ENCODE measurements at regions not wholly inside any gene's neighbourhood (a gene's known extent, or its start where the extent isn't known, plus 50 kb on each side); places are given as distances from the start of the nearest gene placed in this dataset.
"Not testable (repeated sequence)": the region's sequence is repeated elsewhere in the genome, so short reads cannot be mapped to it uniquely, and the experiment has no call there.

GRCh38 chr12:46711756-46712155 is 114.0 kb downstream of the SLC38A4 start:
- DNase-seq, result no peak

DNA sequence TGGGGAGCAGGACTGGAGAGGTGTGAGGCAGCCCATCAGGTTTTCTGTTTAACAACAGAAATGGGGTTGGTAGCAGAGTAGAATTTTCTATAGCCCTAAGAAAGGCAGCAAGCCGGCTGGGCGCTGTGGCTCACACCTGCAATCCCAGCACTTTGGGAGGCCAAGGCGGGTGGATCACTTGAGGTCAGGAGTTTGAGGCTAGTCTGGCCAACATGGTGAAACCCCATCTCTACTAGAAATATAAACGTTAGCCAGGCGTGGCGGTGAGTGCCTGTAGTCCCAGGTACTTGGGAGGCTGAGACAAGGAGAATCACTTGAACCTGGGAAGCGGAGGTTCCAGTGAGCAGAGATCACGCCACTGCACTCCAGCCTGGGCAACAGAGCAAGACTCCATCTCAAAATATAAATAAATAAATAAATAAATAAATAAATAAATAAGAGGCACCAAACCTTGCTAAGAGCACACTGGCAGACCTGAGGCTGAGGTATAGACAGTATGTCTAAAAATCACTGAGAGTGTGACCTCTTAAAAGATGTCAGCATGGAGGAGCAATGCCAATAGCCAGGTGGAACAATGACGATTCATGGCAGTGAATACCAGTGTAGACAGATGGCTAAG is 115.6 kb downstream of the SLC38A4 start:
- no peak for DNase-seq

- DNase-seq, result no peak
These were observed 123.0 kb downstream of the SLC38A4 start for GRCh38 chr12:46702581-46703344.

DNA sequence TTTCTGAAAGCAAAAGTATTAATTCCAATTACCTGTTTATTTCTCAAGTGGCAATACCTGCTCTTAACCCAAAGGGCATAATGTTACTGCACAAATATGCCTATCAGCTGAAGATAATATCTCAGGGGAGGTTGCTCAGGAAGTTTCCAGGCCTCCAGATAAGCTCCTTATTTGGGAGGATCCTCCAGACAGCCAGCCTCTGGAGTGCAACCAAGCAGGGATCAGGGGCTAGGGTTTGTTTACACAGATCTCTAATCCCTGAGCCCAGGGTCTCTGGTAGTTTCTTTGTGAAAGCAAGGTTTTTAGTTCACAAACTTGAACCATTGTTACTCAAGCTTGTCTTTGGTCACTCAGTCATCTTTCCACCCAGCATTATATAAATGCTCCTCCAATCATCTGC is 124.4 kb downstream of the SLC38A4 start:
- DNase-seq, result no peak

DNA sequence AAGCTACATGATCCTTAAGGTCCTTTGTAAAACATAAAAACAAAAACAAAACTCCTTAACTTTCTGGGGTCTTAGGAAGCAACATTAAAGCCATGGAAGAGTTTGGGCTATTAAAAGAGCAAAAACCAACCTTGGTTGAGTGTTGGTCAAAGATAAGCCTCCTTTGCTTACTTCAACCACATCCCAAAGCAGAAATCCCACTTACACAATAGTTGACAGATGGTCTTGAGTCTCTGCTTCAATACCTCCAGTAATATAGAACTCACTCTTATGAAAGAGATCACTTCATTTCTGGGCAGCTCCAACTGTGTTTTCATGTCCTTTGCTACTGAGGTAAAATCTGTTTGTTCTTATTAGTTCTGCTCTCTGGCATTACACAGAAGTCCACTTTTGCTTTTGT is 125.8 kb downstream of the SLC38A4 start:
- DNase-seq, result no peak

DNA sequence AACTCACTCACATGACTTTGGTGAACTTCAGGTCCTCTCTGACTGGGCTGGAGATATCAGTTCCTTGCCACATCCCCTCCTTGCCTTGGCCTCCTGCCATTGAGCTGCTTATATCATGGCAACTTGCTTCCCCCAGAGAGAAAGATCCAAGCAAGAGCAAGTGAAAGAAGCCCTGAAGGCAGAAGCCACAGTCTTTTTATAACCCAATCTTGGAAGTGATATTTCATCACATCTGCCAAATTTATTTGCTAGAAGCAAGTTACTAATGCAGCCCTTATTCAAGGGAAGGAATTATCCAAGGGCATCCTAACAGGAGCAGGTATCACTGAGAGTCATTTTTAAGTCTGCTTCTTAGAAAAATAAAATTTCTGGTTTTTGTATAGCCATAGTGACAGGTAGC is 127.8 kb downstream of the SLC38A4 start:
- no peak for DNase-seq

DNA sequence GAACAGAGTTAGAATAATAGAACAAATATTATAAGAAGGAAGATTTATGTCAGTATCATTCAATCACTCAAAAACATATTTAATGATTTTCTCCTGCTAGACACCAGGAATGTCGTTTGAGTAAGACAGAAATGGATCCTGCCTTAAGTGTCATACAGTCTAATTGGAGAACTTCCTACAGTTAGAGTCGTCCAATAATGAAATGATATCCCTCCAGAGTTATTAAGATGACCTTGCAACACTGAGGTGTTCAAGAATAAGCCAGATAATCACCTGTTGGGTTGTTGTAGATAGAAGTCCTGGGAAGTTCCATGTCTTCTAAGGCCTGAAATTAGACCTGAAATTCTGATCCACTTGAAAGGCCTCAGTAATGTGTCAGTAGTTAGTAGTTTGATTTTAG is 132.3 kb downstream of the SLC38A4 start:
- no peak for DNase-seq

GRCh38 chr12:46693034-46693433 is 132.8 kb downstream of the SLC38A4 start:
- no peak for DNase-seq

- DNase-seq, result no peak
These were observed 133.2 kb downstream of the SLC38A4 start for GRCh38 chr12:46692606-46693005.

GRCh38 chr12:46686267-46686942 is 139.4 kb downstream of the SLC38A4 start:
- DNase-seq, result no peak

GRCh38 chr12:46684243-46684642 is 141.6 kb downstream of the SLC38A4 start:
- not testable (repeated sequence) for DNase-seq

GRCh38 chr12:46682148-46682547 is 143.6 kb downstream of the SLC38A4 start:
- DNase-seq, result no peak

- DNase-seq, result no peak
These were observed 145.3 kb downstream of the SLC38A4 start for GRCh38 chr12:46680506-46680905.

DNA sequence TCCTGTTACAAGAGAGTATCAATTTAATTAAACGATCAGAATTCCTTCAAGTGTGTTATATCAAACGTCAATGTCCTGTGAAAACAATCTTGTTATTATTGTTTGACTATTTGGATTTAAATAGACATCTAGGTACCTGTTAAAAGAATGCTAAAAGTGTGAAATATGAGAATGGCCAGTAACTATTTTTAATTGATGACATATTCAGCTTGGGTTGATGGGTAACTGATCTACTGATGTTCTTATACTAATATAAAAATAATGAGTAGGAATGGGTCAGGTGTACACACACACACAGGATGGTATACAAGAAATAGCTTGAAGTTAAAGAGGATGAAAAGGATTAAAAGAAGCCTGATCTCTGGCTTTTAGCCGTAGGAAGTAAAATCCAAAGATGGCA is 146.0 kb downstream of the SLC38A4 start:
- DNase-seq, result no peak

- DNase-seq, result no peak
These were observed 147.4 kb downstream of the SLC38A4 start for GRCh38 chr12:46678426-46678825.

- DNase-seq, result no peak
These were observed 148.0 kb downstream of the SLC38A4 start for GRCh38 chr12:46677749-46678148.

GRCh38 chr12:46676797-46677520 is 148.8 kb downstream of the SLC38A4 start:
- no peak for DNase-seq

DNA sequence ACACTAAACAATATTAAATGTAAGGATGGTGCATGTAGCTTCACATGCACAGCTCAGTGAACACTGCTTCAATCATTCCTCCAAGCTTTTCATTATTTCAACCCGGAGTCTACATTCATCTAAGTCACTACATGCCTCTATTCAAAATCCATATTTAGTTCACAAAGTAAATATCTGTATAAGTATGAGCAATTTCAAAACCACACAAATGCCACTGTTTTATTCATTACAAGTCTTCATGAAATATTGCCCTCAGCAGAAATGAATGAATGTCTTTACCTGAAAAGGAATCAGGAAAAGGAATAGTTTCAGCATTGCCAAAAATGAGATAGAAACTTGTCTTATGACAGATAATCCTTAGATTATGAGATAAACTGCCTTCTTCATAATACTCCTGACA is 149.4 kb downstream of the SLC38A4 start:
- no peak for DNase-seq

GRCh38 chr12:46675736-46676135 is 150.1 kb downstream of the SLC38A4 start:
- DNase-seq, result no peak

GRCh38 chr12:46674800-46675199 is 151.0 kb downstream of the SLC38A4 start:
- DNase-seq, result no peak

DNA sequence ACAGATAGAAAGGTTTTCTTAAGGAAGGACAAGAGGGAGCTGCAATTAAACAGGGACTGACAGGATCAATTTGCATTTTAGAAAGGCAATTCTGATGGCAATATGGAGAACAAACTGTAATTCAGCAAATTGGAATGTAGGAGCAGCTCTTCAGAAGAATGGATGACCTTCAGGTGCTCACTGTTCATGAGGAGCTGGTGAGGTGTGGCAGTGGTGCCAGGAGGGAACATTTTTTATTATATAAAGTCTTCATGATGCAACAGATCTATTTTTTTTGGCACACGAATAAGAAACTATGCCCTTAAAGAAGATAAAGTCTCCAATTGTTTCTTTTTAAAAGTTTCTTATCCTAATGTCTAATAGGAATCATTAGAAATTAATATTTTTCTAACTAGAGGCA is 151.7 kb downstream of the SLC38A4 start:
- DNase-seq, result no peak

DNA sequence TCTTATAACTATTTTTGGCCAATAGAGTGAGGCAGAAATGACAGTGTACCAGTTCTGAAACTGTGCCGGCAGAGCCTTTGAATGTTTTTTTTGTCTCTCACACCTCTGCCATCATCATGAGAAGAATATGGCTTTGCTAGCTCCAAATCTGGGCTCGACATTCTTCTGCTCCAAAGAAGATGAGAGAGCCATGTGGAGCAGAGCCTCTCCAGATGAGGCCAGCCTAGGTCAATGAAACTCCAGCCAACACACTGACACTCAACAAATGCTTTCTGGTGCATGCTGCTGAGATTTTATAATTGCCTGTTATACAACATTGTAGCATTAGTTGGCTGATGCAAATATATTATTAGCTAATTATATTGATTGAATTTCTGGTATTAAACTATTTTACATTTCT is 154.7 kb downstream of the SLC38A4 start:
- no peak for DNase-seq

- DNase-seq, result no peak
These were observed 155.2 kb downstream of the SLC38A4 start for GRCh38 chr12:46670636-46671035.

DNA sequence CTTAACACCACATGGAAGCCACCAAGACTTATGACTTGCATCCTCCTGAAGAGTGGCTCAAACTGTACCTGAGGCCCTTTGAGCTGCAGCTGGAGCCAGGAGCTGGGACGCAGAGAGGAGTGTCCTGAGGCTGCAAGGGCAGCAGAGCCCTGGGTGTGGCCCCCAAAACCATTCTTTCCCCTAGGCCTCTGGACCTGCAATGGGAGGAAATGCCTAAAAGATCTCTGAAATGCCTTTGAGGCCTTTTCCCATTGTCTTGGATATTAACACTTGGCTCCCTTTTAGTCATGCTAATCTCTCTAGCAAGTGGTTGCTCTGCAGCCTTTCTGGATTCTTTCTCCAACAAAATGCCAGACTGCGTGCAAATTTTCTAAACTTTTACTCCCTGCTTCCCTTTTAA is 156.1 kb downstream of the SLC38A4 start:
- no peak for DNase-seq
